Erythroblast (primary cell): ENCODE measurements at regions not wholly inside any gene's neighbourhood (a gene's known extent, or its start where the extent isn't known, plus 50 kb on each side); places are given as distances from the start of the nearest gene placed in this dataset.

Experiments used
- GATA1 ChIP-seq: IDR thresholded peaks from 2 replicates; pipeline ENCODE4 v1.6.1; 2011; ENCODE audit warnings: low read depth, mild to moderate bottlenecking, control low read depth, low read length, moderate library complexity
- POLR2A ChIP-seq: IDR thresholded peaks from 2 replicates; pipeline ENCODE4 v1.6.1; 2011; ENCODE audit warnings: mild to moderate bottlenecking, low read length

- TF ChIP-seq POLR2A (no peak), GATA1 (no peak)
These were observed 76.4 kb upstream of the PPARA start for GRCh38 chr22:46073683-46074504.
